ENCODE measurements at regions not wholly inside any gene's neighbourhood (a gene's known extent, or its start where the extent isn't known, plus 50 kb on each side); places are given as distances from the start of the nearest gene placed in this dataset.

DNA sequence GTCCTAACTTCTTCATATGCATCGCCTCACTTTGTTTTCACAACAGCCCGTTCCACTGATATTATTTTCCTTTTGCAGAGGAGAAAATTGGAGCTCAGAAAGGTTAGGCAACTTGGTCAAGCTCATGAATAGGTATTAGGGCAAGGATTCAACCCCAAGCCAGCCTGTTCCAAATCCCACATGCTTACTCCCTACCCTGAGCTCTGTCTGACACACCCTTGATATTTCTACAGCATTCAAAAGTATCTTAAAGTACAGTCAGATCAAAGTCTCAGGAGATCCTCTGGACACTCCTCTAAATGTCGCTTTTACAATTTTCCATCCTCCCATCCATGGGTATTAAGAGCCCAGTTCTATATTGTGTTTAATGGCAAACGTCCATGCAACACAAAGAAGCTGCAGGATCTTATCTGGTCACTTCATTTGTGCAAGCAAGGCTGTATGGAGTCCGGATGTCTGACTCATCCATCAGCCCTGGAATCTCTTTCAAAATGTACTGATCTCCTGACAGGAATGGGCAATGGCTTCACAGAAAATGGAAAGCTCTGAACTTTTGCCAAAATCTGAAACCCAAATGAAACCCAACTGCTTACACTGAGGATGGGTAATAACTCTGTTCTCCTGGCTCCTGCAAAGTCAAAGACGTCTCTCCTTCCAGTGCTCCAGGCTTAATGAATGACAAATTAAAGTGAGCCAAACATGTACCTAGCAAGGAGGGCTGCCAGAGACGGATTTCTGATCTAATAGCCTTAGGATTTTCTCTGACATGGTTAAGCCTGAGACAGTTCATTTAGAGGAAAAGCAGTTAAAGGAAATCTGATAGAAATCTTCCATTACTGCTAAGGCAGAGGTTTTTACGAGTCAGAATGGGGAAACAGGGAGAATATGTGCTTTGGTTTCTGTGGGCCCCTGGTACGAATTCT lies 230.9 kb upstream of the RORA start:
- H3K9ac ChIP-seq (ENCODE audit: low read depth, low read length): no peak overlapping the region
- H3K36me3 ChIP-seq (ENCODE audit: insufficient read depth, low read length): no peaks in the 10 kb centered on the region
- peaks cover 8% of the 10 kb centered on the region for H3K4me1 ChIP-seq (ENCODE audit: control insufficient read depth, insufficient read depth, low read length)
- no peak overlapping the region for H3K4me2 ChIP-seq (ENCODE audit: low read length)
- no peaks in the 10 kb centered on the region for H3K9me3 ChIP-seq (replicated peaks; ENCODE audit: low read length)
- no peak overlapping the region for H3K4me3 ChIP-seq (ENCODE audit: low read length)
- no peaks in the 10 kb centered on the region for H3K27me3 ChIP-seq (ENCODE audit: control insufficient read depth, insufficient read depth, low read length)

DNA sequence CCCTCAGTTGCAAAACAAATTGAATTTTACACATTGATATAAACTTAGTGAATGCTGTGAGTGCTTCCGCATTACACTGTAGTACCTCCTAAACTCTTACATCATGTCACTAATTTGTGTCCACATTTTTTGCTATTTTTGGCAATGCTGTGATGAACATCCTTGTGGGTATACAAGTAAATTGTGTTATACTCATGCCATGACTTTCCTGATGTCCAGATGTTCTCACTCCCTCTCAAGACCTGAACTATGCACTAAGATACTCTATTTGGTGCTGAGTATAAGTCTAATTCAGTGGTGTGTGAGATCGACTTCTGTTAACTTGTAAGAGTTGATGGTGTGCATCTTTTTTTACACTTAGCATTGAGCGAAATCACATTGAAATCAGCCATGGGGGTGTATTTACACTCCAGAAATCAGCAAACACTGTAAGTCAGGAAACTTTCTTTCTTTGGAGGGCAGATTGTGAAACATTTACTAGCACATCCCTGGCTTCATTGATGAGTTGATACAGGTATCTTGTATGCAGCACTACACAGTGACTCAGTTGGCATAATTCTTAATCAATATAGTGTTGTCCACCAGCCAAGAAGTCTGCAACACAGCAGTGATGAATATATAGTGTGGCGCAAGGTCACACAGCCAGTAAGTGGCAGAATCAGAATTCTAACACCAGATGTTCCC lies 228.1 kb upstream of the RORA start:
- no peak overlapping the region for H3K9ac ChIP-seq (ENCODE audit: low read depth, low read length)
- H3K4me3 ChIP-seq (ENCODE audit: low read length): no peak overlapping the region
- H3K36me3 ChIP-seq (ENCODE audit: insufficient read depth, low read length): no peaks in the 10 kb centered on the region

DNA sequence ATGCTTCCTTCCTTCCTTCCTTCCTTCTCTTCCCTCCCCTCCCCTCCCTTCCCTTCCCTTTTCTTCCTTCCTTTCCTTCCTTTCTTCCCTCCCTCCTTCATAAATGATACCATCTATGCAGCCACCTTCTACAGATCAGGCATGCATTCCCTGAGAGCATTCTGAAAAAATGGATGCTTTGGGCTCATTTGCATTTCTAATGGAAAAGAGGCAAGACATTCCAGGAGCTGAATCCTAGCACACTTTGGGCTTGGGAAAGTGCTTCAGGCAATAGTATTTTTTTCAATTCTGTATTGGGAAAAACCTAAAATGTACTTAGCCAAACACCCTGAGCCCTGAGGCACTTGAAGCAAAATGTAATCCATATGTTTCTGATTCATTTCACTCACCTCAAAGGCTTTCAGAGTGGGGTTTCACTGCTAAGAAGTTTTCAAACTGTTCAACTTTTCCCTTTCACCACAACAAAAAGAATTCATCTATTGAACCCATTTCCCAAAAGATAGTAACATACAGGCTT lies 220.1 kb upstream of the RORA start:
- H3K4me1 ChIP-seq (ENCODE audit: control insufficient read depth, insufficient read depth, low read length): no peaks in the 10 kb centered on the region
- no peaks in the 10 kb centered on the region for H3K36me3 ChIP-seq (ENCODE audit: insufficient read depth, low read length)
- no peak overlapping the region for H3K4me3 ChIP-seq (ENCODE audit: low read length)
- no peak overlapping the region for H3K9ac ChIP-seq (ENCODE audit: low read depth, low read length)
- H3K9me3 ChIP-seq (replicated peaks; ENCODE audit: low read length): no peaks in the 10 kb centered on the region
- H3K27me3 ChIP-seq (ENCODE audit: control insufficient read depth, insufficient read depth, low read length): peaks cover 8% of the 10 kb centered on the region
- no peak overlapping the region for H3K4me2 ChIP-seq (ENCODE audit: low read length)

More for the DNA sequence above, 228.1 kb upstream of the RORA start:
- Histone ChIP-seq H3K27me3 (ENCODE audit: control insufficient read depth, insufficient read depth, low read length) (no peaks in the 10 kb centered on the region), H3K4me1 (ENCODE audit: control insufficient read depth, insufficient read depth, low read length) (peaks cover 8% of the 10 kb centered on the region), H3K4me2 (ENCODE audit: low read length) (no peak overlapping the region), H3K9me3 (replicated peaks; ENCODE audit: low read length) (no peaks in the 10 kb centered on the region)

DNA sequence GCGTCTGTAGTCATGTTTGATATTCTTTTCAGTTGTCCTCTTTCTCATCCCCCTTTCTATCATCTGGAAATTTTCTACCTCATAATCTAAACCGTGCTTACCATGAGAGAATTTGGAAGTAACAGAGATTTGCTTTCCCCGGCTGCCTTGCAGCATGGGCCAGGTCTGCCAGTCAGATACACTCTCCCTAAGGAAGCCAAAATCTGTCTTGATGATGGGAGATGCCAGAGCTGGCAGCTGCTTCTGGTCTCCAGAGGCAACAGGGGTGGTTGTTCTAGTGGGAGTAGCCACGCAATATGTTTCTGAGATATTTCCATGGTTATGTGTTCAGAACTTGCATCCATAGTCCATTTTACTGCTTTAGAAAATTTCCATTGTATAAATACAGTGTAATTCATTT lies 218.9 kb upstream of the RORA start:
- Histone ChIP-seq H3K4me3 (ENCODE audit: low read length) (no peak overlapping the region), H3K27me3 (ENCODE audit: control insufficient read depth, insufficient read depth, low read length) (peaks cover 8% of the 10 kb centered on the region), H3K4me1 (ENCODE audit: control insufficient read depth, insufficient read depth, low read length) (no peaks in the 10 kb centered on the region), H3K4me2 (ENCODE audit: low read length) (no peak overlapping the region), H3K9ac (ENCODE audit: low read depth, low read length) (no peak overlapping the region), H3K36me3 (ENCODE audit: insufficient read depth, low read length) (no peaks in the 10 kb centered on the region), H3K9me3 (replicated peaks; ENCODE audit: low read length) (no peaks in the 10 kb centered on the region)

DNA sequence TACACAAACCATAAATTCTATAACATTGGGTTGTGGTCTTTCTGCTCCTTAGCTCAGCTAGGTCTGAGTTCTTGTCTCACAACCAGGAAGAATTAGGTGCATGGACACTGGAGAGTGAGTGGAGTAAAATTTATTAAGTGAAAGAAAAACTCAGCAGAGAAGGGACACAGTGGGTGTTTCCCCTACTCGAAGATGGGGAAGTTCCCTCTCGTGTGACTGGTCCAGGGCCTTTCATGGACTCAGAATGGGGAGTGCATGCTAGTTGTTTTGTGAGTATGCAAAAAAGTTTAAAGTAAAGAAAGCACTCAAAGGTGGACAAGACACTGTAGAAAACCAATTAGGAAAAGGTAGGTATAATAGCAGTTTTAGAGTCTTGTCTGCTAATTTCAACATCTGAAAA lies 215.5 kb upstream of the RORA start:
- Histone ChIP-seq H3K9ac (ENCODE audit: low read depth, low read length) (no peak overlapping the region), H3K4me1 (ENCODE audit: control insufficient read depth, insufficient read depth, low read length) (peaks cover 8% of the 10 kb centered on the region), H3K4me2 (ENCODE audit: low read length) (no peak overlapping the region), H3K9me3 (replicated peaks; ENCODE audit: low read length) (no peaks in the 10 kb centered on the region), H3K36me3 (ENCODE audit: insufficient read depth, low read length) (no peaks in the 10 kb centered on the region), H3K27me3 (ENCODE audit: control insufficient read depth, insufficient read depth, low read length) (peaks cover 8% of the 10 kb centered on the region), H3K4me3 (ENCODE audit: low read length) (no peak overlapping the region)

DNA sequence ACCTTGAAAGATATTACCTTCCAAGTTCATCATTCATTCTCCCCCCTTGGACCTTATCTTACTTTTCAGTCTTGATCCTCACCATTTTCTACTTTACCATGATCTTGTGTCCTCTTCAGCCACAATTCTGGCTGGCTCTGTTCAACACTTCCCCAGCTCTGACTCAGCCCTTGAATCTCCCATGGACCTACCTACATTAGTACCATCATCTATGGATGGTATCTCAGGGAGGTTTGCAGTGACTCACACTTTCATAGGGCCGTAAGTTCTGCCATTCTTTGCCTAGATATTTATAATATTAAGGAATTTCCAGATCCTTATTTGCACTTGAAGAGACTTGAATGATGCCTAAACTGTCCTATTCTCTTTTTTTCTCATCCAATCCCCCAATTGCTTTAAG lies 213.7 kb upstream of the RORA start:
- H3K4me2 ChIP-seq (ENCODE audit: low read length): no peak overlapping the region
- no peak overlapping the region for H3K4me3 ChIP-seq (ENCODE audit: low read length)

DNA sequence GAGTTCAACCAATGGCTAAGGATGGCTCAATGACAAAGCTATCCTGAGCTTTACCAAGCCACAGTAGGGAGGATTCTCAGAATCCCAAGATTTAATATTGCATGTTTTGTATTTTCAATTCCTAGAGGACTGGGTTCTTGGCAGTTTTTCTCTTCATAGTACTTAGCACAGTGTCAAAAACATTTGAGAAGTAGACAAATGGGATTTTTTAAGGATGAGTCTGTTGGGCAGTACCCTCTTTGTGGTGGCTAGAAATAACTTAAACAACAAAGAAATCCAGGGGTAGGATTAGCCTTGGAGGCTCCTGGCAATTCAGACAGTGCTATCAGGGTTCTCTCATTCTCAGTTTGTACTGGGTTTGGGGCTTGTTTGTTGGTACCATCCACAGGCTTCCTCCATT lies 212.8 kb upstream of the RORA start:
- H3K4me2 ChIP-seq (ENCODE audit: low read length): no peak overlapping the region
- H3K36me3 ChIP-seq (ENCODE audit: insufficient read depth, low read length): no peaks in the 10 kb centered on the region
- H3K4me3 ChIP-seq (ENCODE audit: low read length): no peak overlapping the region
- no peaks in the 10 kb centered on the region for H3K9me3 ChIP-seq (replicated peaks; ENCODE audit: low read length)
- H3K27me3 ChIP-seq (ENCODE audit: control insufficient read depth, insufficient read depth, low read length): peaks cover 9% of the 10 kb centered on the region
- H3K4me1 ChIP-seq (ENCODE audit: control insufficient read depth, insufficient read depth, low read length): peaks cover 8% of the 10 kb centered on the region
- H3K9ac ChIP-seq (ENCODE audit: low read depth, low read length): no peak overlapping the region

More for the DNA sequence above, 213.7 kb upstream of the RORA start:
- Histone ChIP-seq H3K9ac (ENCODE audit: low read depth, low read length) (no peak overlapping the region), H3K9me3 (replicated peaks; ENCODE audit: low read length) (no peaks in the 10 kb centered on the region), H3K27me3 (ENCODE audit: control insufficient read depth, insufficient read depth, low read length) (peaks cover 7% of the 10 kb centered on the region), H3K4me1 (ENCODE audit: control insufficient read depth, insufficient read depth, low read length) (peaks cover 8% of the 10 kb centered on the region), H3K36me3 (ENCODE audit: insufficient read depth, low read length) (no peaks in the 10 kb centered on the region)

DNA sequence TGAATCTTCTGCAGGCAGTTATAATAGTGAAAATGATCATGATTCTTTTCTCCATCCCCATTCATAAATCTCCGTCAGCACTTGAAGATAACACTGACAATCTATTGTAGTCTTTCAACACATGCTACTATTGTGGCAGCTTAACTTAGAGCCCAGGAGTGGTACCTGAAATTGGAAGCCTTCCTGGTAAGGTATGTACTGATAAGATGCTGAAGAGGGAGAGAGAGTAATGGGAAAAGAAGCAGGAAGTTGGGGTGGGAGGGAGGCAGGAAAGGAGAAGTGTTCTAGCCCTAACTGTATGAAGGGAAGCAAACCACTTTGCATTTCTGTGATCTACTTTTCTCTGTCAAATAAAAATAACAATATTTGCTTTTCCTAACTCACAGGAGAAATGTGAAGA lies 197.4 kb upstream of the RORA start:
- H3K27me3 ChIP-seq (ENCODE audit: control insufficient read depth, insufficient read depth, low read length): peaks cover 12% of the 10 kb centered on the region
- no peaks in the 10 kb centered on the region for H3K9me3 ChIP-seq (replicated peaks; ENCODE audit: low read length)
- no peak overlapping the region for H3K9ac ChIP-seq (ENCODE audit: low read depth, low read length)
- H3K4me3 ChIP-seq (ENCODE audit: low read length): no peak overlapping the region
- H3K4me1 ChIP-seq (ENCODE audit: control insufficient read depth, insufficient read depth, low read length): no peaks in the 10 kb centered on the region
- no peak overlapping the region for H3K4me2 ChIP-seq (ENCODE audit: low read length)
- H3K36me3 ChIP-seq (ENCODE audit: insufficient read depth, low read length): no peaks in the 10 kb centered on the region

DNA sequence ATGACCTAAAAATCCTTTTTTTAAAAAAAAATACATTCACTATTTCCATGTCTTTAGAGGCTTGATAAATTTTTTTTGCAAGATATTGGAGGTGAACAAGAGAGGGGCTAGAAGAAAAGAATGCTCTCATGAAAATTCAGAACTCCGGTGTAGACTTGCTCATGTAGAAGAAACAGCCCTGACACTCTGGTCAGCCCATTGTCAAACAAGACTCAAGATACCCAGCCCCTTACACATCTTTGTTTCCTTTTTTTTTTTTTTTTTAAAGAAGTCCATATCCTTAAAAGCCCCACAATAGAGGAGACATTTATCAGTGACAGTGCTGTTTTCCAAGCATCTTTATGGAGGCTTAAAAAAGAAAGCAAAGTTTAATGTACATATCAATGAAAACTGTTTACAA lies 196.8 kb upstream of the RORA start:
- Histone ChIP-seq H3K9me3 (replicated peaks; ENCODE audit: low read length) (no peaks in the 10 kb centered on the region), H3K4me1 (ENCODE audit: control insufficient read depth, insufficient read depth, low read length) (no peaks in the 10 kb centered on the region), H3K4me2 (ENCODE audit: low read length) (no peak overlapping the region), H3K27me3 (ENCODE audit: control insufficient read depth, insufficient read depth, low read length) (peaks cover 13% of the 10 kb centered on the region), H3K9ac (ENCODE audit: low read depth, low read length) (no peak overlapping the region), H3K4me3 (ENCODE audit: low read length) (no peak overlapping the region), H3K36me3 (ENCODE audit: insufficient read depth, low read length) (no peaks in the 10 kb centered on the region)

DNA sequence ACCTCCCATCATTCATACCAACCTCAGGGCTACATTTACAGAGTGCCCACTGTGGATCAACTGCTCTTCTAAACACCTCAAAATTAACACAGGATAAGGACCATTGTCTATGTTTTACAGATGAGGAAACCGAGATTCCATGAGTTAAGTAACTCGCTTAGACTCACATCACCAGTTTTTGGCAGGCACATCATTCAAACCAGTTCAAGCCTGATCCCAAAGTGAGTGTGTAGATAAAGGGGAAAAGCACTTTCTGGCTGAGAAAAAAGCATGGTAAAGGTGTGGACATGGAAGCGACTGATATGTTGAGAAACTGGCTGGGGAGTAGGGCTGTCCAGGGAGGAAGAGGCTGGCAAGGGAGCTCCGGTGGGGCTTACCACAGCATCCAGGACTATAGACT lies 193.7 kb upstream of the RORA start:
- no peak overlapping the region for H3K4me2 ChIP-seq (ENCODE audit: low read length)
- peaks cover 17% of the 10 kb centered on the region for H3K27me3 ChIP-seq (ENCODE audit: control insufficient read depth, insufficient read depth, low read length)
- H3K36me3 ChIP-seq (ENCODE audit: insufficient read depth, low read length): no peaks in the 10 kb centered on the region
- no peaks in the 10 kb centered on the region for H3K9me3 ChIP-seq (replicated peaks; ENCODE audit: low read length)
- no peak overlapping the region for H3K9ac ChIP-seq (ENCODE audit: low read depth, low read length)
- H3K4me1 ChIP-seq (ENCODE audit: control insufficient read depth, insufficient read depth, low read length): no peaks in the 10 kb centered on the region
- H3K4me3 ChIP-seq (ENCODE audit: low read length): no peak overlapping the region

DNA sequence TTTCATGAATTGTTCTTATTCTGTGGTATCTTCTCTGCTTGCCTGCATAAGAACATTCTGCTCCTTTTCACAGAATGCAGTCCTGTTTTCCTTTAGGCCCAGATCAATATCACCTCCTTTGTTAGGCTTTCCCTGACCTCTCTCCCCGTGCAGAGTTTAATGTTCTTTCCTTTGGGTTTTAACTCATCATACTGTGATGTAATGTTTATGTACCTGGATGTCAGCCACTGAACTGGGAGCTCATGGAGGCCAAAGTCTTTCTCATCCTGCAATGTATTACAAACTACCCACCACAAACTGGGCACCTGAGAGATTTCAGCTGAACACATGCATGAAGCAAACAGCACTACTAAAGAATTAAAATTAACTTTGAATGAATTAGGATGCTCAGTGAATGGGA lies 192.8 kb upstream of the RORA start:
- no peak overlapping the region for H3K4me3 ChIP-seq (ENCODE audit: low read length)
- H3K9ac ChIP-seq (ENCODE audit: low read depth, low read length): no peak overlapping the region
- H3K9me3 ChIP-seq (replicated peaks; ENCODE audit: low read length): no peaks in the 10 kb centered on the region
- no peaks in the 10 kb centered on the region for H3K4me1 ChIP-seq (ENCODE audit: control insufficient read depth, insufficient read depth, low read length)
- no peaks in the 10 kb centered on the region for H3K36me3 ChIP-seq (ENCODE audit: insufficient read depth, low read length)
- H3K27me3 ChIP-seq (ENCODE audit: control insufficient read depth, insufficient read depth, low read length): peaks cover 17% of the 10 kb centered on the region
- H3K4me2 ChIP-seq (ENCODE audit: low read length): no peak overlapping the region
